Small intestine (tissue), 7 donors: ENCODE measurements at regions not wholly inside any gene's neighbourhood (a gene's known extent, or its start where the extent isn't known, plus 50 kb on each side); places are given as distances from the start of the nearest gene placed in this dataset.
A peak's percentile ranks its signal among the peaks of the same experiment; 100 is the strongest.

Experiments used
- DNase-seq, 2 donors: peaks; one replicate each; pipeline versions ENCODE4 v3.0.0 to v3.0.0-alpha.2; 2013
- FAIRE-seq: peaks from 2 replicates; lab custom pipeline; 2012; peaks lifted over from hg19 to GRCh38; lab: Jason Lieb, UNC
- H3K27ac ChIP-seq, 3 donors: one replicate each; pipeline ENCODE4 v1.5.1; 2013; ENCODE audit warnings: low read length in 2 of 3, mild to moderate bottlenecking in 2 of 3, control low read depth in 1 of 3, inconsistent platforms in 1 of 3, low read depth in 1 of 3, moderate library complexity in 1 of 3
- H3K27me3 ChIP-seq, 3 donors: one replicate each; pipeline ENCODE4 v1.6.1; 2013; ENCODE audit warnings: low read length in 3 of 3, inconsistent platforms in 1 of 3; ENCODE audit not compliant: control insufficient read depth in 3 of 3, insufficient read depth in 3 of 3
- H3K36me3 ChIP-seq, 3 donors: one replicate each; pipeline ENCODE4 v1.6.1; 2013; ENCODE audit warnings: low read length in 3 of 3, inconsistent platforms in 1 of 3, low read depth in 1 of 3, mild to moderate bottlenecking in 1 of 3, moderate library complexity in 1 of 3; ENCODE audit not compliant: control insufficient read depth in 3 of 3, insufficient read depth in 2 of 3
- H3K4me1 ChIP-seq, 3 donors: one replicate each; pipeline ENCODE4 v1.6.1; 2013; ENCODE audit warnings: low read length in 2 of 3, inconsistent platforms in 1 of 3, low read depth in 1 of 3, mild to moderate bottlenecking in 1 of 3, moderate library complexity in 1 of 3; ENCODE audit not compliant: control insufficient read depth in 3 of 3, insufficient read depth in 2 of 3
- H3K4me3 ChIP-seq, 3 donors: one replicate each; pipeline ENCODE4 v1.5.1; 2013; ENCODE audit warnings: low read length in 3 of 3, control low read depth in 1 of 3, inconsistent platforms in 1 of 3, low read depth in 1 of 3, mild to moderate bottlenecking in 1 of 3, moderate library complexity in 1 of 3
- H3K9me3 ChIP-seq, 2 donors: one replicate each; pipeline ENCODE4 v1.6.1; 2013; ENCODE audit warnings: low read depth in 1 of 2, low read length in 1 of 2; ENCODE audit not compliant: control insufficient read depth in 2 of 2, insufficient read depth in 1 of 2
- WGBS, 3 donors: extraction: QIAGEN DNeasy Blood & Tissue Kit; methylation state at CpG; one replicate each; pipeline ENCODE4 v1.1.7; 2013; 5-methylcytosine and 5-hydroxymethylcytosine counted together
- donor health status: healthy with polysubstance abuse.
- donor health status: control.
- donor health status: control.
- donor health status: Bipolar disorder and iron deficiency.
- donor health status: healthy.

GRCh38 chr4:112882286-112882685, 167.2 kb upstream of the ANK2 start:
- Histone ChIP-seq H3K36me3 (no peaks in the 10 kb centered on the region), H3K9me3 (no peaks in the 10 kb centered on the region), H3K27me3 (no peaks in the 10 kb centered on the region), H3K4me3 (no peak overlapping the region), H3K27ac (no peak overlapping the region), H3K4me1 (no peaks in the 10 kb centered on the region)
- 65 to 75% (median 68%) methylated on average over 4 of the region's 4 CpGs for WGBS, 3 donors
- DNase-seq (no peak), FAIRE-seq (no peak)

DNA sequence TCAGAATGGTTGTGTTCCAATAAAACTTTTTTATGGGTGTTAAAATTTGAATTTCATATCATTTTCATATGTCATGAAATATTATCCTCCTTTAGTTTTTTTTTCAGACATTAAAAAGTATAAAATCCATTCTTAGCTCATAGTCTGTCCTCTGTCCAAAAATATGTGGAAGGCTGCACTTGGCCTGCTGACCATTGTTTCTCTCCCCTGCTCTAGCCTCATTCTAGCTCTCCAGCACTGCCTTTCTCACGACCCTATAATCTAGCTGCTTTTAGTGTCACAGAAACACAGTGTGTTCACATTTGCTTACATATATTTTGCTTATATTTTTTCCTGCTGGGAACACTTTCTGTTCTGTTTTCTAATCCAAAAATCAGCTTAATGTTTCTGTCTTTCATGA, 165.0 kb upstream of the ANK2 start:
- DNase-seq (no peak), FAIRE-seq (no peak)
- 27 to 39% (median 29%) methylated on average over 1 of the region's 1 CpG for WGBS, 3 donors
- no peaks in the 10 kb centered on the region for H3K9me3 ChIP-seq
- no peaks in the 10 kb centered on the region for H3K27me3 ChIP-seq
- no peaks in the 10 kb centered on the region for H3K36me3 ChIP-seq
- H3K27ac ChIP-seq: no peak overlapping the region
- no peaks in the 10 kb centered on the region for H3K4me1 ChIP-seq
- H3K4me3 ChIP-seq: no peak overlapping the region

GRCh38 chr4:112885897-112886296, 163.6 kb upstream of the ANK2 start:
- FAIRE-seq (no peak), DNase-seq (no peak)
- Histone ChIP-seq H3K4me1 (no peaks in the 10 kb centered on the region), H3K9me3 (no peaks in the 10 kb centered on the region), H3K4me3 (no peak overlapping the region), H3K27ac (no peak overlapping the region), H3K27me3 (no peaks in the 10 kb centered on the region), H3K36me3 (no peaks in the 10 kb centered on the region)
- 73 to 85% (median 84%) methylated on average over 2 of the region's 2 CpGs for WGBS, 3 donors

GRCh38 chr4:112888622-112889021, 160.8 kb upstream of the ANK2 start:
- H3K27ac ChIP-seq: no peak overlapping the region
- H3K27me3 ChIP-seq: no peaks in the 10 kb centered on the region
- 72 to 79% (median 78%) methylated on average over 2 of the region's 2 CpGs for WGBS, 3 donors
- DNase-seq (no peak), FAIRE-seq (no peak)
- no peaks in the 10 kb centered on the region for H3K4me1 ChIP-seq
- no peaks in the 10 kb centered on the region for H3K9me3 ChIP-seq
- H3K4me3 ChIP-seq: no peak overlapping the region
- no peaks in the 10 kb centered on the region for H3K36me3 ChIP-seq

DNA sequence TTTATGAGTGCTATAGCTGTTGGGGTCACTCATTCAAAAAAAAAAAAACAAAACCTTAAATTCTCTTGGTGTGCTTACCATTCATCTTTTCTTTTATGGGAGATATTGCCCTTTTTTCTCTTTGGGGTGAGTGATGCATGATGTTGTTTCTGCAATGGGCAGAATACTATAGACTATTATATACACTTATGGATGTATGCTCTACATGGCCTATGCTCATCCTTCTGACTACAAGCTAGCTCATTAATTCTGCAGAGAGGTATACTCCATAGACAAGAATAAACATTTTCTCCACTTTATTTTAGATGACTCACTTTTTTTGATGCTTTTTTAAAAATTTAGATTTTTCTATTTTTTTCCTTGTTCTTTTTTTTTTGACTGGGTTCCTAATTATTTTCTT, 160.3 kb upstream of the ANK2 start:
- no peak overlapping the region for H3K27ac ChIP-seq
- H3K36me3 ChIP-seq: no peaks in the 10 kb centered on the region
- no peaks in the 10 kb centered on the region for H3K27me3 ChIP-seq
- no peak overlapping the region for H3K4me3 ChIP-seq
- no peak for DNase-seq
- FAIRE-seq: no peak
- H3K9me3 ChIP-seq: no peaks in the 10 kb centered on the region
- H3K4me1 ChIP-seq: no peaks in the 10 kb centered on the region

DNA sequence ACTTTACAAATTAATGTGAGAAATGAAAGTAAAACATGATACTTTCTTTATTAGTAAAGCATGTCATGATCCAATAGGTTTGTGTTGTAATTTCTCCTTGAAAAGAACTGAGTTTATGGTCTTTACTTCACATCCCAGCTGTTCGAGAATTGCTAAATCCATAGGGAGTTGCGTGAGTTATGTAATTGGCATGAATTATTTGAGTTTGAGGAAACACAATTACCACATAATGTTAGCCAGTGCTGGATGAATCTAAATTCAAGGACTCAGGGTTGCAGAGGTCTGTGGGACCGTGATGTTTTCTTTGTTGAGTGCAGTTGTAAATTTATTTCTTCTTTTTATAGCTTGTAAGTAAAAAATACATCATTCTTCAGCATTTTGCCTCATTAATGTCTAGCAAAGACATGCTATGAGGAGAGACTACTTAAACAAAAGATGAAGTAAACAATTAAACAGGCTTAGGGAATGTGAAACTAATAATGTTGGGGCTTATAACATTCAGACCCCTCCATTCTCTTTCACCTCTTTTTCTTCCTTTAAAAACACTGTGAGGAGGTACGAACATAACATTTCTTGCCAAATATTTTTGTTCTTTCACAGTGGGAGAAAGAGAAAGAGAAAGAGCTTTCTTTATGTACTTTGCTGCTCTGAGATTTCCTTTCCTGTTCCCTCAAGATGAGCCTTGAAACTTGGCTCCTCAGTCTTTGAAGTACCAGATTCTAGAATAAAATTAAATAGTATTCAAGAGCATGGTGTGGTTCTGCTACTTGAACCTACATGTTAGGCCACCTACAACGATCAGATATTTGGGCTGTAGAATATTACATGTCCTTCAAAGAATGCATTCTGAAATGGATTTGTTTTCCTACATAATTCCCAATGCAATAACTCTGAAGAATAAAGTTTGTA, 159.6 kb upstream of the ANK2 start:
- 51 to 72% (median 60%) methylated on average over 5 of the region's 5 CpGs for WGBS, 3 donors

GRCh38 chr4:112894480-112894879, 155.0 kb upstream of the ANK2 start:
- Histone ChIP-seq H3K36me3 (no peaks in the 10 kb centered on the region), H3K27me3 (no peaks in the 10 kb centered on the region), H3K4me1 (no peaks in the 10 kb centered on the region), H3K27ac (no peak overlapping the region), H3K9me3 (no peaks in the 10 kb centered on the region), H3K4me3 (no peak overlapping the region)
- no peak for FAIRE-seq
- WGBS, 3 donors: 90 to 91% (median 90%) methylated on average over 3 of the region's 3 CpGs
- no peak for DNase-seq

More for the DNA sequence above, 159.6 kb upstream of the ANK2 start:
- Histone ChIP-seq H3K36me3 (no peaks in the 10 kb centered on the region), H3K4me3 (no peak overlapping the region), H3K4me1 (no peaks in the 10 kb centered on the region), H3K9me3 (no peaks in the 10 kb centered on the region), H3K27ac (peak overlapping the region in 1 of 3 donors; percentile 21), H3K27me3 (no peaks in the 10 kb centered on the region)
- FAIRE-seq (no peak), DNase-seq (peak in 1 of 2 donors; percentile 3)

GRCh38 chr4:112894951-112895350, 154.5 kb upstream of the ANK2 start:
- Histone ChIP-seq H3K27ac (no peak overlapping the region), H3K36me3 (no peaks in the 10 kb centered on the region), H3K4me3 (no peak overlapping the region), H3K27me3 (no peaks in the 10 kb centered on the region), H3K9me3 (no peaks in the 10 kb centered on the region), H3K4me1 (no peaks in the 10 kb centered on the region)
- 62 to 78% (median 66%) methylated on average over 1 of the region's 1 CpG for WGBS, 3 donors
- FAIRE-seq: no peak
- DNase-seq: no peak
